ENCODE measurements at regions not wholly inside any gene's neighbourhood (a gene's known extent, or its start where the extent isn't known, plus 50 kb on each side); places are given as distances from the start of the nearest gene placed in this dataset.
A peak's percentile ranks its signal among the peaks of the same experiment; 100 is the strongest.
"Not testable (repeated sequence)": the region's sequence is repeated elsewhere in the genome, so short reads cannot be mapped to it uniquely, and the experiment has no call there.

DNA sequence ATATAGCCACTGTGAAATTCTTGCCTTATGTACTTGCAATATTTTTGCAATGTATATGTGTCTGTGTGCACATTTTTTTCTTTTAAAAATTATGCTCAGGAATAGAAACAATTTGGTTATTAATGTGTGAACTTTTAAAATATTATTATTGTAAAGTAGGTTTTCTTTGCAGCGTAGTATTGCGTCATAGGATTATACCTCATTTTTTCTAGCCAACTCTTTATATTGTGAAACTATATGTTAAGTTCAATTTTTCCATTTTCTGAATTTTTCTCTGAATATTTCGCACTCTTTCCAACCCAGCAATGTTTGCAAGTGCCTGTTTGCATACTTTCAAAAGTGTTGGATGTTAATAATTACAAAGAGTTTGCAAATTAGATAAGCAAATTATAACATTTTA lies 471.6 kb upstream of the LMO3 start:
- DNase-seq: no peak

DNA sequence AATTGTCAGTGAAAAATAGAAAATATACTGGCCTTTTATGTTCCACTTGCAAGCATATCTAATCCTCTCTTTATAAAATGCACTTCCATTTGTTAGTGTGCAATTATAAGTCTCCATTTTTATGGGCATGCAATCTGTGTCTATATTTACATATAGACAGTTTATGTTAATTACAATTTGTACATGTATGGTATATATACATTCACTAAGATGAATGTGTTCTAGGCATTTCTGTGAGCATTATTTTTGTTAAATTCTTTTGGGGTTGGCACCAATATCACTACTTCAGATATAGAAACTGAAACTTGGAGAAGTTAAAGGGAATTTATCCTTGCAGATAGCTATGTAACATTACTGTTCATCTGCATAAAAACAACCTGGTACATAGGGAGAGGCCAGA lies 470.8 kb upstream of the LMO3 start:
- DNase-seq: no peak

DNA sequence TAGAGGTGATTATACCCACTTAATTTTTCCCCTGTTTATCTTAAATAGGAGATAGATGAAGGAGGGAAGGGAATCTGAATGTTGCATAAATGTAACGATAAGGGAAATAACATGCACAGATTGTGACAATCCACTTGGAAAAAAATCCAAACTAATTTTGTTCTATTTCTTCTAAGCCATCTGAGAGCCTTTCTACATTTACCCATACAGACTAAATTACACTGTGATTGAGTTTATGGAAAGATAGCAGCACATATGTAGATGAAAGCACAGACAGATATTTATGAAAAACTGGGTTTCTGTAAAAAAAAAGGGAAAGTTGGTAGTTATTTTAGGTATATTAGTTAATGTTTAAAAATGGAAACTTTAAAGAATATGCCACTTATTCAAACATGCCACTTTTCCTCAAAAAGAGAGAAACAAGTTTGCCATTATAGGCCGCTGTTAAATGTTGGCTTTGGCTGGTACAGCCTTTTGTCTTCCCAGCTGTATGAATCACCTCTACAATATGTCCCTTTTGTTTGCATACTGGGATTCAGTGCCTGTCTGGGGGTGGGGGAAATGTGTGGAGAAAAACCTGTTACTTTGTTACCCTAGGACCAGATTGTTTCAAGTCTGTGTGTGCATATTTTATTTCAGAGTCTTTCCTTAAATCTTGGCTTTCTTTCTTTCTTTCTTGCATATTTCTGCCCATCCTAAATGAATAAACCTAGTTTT lies 470.2 kb upstream of the LMO3 start:
- DNase-seq: peak; percentile 3

DNA sequence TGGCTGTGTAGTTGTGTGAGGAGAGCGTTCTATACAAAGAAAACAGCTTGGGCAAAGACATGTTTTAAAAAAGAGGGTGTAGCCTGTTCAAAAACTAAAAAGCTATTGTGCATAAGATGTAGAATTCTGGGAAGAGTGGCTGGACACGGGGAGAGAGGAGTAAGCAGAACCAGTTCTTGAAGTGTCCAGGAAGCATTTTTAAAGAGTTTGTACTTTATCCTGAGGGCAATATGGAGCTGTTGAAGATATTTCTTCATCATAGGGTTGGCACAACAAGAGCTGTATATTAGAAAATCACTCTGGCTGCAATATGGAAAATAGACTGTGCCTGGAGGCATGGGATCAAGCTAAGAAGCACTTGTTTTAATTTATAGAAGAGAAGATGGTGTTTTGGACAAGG lies 458.9 kb upstream of the LMO3 start:
- no peak for DNase-seq

DNA sequence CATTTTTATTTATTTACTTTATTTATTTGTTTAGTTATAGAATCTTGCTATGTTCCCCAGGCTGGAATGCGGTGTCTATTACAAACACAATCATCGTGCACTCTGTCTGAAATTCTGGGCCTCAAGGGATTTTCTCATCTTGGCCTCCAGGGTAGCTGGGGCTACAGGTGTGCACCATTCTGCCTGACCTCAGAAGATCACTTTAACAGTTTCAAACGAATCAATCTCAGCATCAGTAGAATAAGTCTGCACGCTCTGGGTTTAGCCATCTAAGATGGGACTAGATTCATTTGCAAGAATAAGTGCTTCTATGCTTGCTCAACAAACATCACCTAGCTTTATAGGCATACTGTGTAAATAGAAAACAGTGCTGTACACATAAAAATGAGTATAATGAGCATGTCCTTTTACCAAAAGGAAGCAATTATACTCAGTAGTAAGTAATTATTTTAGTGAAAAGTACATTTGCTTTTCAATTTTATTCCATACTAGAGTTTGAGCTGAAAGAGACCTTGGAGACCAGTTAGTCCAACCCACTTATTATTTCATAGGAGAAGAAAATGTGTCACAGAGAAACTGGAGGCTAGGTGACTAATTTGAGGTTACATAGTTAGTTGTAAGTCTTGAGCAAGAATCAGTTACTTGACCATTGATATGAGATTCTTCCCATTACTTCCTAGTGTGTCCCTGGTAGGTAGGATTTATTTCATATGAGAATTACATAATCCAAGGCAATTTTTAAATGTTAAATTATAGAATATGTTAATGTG lies 456.5 kb upstream of the LMO3 start:
- DNase-seq: peak; percentile 88

DNA sequence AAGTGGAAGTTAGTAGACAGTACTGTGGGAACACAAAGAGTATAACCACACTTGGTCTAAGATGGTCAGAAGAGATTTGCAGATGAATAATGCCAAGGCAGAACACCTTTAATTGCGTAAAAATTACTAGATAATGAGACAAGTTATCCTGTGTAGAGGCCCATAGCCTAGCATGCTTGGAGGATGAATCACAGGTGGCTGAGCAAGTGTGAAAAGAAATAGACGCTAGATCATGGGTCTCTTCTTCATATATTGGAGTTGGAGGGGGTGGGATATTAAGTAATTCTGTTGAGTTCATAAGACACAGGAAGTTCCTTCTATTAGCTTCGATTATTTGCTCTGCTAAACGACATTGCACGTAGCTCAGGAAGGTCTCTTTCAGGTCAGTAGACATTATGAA lies 454.3 kb upstream of the LMO3 start:
- no peak for DNase-seq

DNA sequence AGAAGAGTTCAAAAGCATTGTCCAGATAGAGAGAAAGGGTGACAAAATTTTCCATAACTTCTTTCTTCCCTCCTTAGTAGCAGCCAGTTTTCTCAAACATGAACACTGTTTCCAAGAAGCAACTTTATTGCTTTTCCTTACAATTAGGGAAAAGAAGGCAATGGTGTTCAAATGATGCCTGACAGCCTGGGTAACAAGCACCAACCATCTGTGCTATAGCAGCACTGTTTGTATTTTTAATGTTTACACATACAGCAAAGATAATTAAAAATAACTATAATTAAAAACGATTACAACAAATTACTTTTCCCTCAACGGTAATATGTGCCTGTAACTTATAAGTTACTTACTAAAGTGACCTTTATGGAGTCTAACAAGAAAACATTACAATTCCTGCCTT lies 450.6 kb upstream of the LMO3 start:
- DNase-seq: no peak

DNA sequence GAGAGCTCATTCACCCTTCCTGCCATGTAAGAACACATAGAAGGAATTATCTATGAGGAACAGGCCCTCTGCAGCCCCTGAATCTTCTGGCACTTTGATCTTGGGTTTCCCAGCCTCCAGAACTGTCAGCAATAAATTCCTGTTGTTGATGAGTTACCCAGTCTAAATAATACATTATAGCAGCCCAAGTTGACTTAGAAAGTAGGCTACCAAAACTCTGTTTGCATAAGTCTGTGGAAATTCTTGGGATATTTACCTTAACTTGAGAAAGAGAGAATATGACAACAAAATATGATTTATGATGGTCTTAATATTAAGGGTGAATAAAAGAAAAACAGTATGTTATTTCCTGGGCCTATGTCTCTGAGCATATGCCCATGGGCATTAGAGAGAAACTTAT lies 433.0 kb upstream of the LMO3 start:
- no peak for DNase-seq

DNA sequence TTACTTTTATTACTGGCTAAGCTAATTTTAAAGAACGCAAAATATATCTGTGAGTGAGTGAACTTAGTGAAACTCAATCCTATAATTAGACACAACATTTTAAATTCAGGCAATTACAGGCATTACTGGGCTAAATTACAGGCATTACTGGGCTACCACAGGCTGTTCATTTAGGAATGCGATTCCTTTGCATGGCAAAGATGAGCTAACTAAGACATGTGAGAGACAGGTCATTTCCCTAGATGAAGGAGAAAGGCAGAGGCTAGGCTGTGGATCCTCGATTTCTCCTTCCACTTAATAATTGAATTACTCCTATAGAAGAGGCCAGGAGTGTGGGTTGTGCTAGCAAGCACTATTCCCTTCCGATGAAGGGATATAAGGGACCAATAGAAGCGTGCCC lies 429.4 kb upstream of the LMO3 start:
- peak; percentile 3 for DNase-seq

DNA sequence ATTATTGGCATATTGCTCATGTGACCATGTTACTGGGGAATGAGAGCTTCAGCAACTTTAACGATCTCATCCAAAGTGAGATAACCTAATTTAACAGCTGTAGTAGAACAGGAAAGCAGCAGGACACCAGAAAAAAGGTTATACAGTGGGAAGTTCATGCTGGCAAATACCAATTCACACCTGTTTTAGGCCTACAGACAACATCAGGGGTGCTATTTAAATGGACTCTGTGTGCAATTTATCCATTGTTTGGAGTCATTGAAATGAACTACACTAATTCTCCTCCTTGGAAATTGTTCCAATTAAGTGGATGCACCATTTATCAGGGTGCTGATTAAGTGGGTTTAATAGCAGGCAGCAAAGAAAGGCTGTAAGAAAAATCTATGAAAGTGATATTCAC lies 424.4 kb upstream of the LMO3 start:
- peak; percentile 23 for DNase-seq

DNA sequence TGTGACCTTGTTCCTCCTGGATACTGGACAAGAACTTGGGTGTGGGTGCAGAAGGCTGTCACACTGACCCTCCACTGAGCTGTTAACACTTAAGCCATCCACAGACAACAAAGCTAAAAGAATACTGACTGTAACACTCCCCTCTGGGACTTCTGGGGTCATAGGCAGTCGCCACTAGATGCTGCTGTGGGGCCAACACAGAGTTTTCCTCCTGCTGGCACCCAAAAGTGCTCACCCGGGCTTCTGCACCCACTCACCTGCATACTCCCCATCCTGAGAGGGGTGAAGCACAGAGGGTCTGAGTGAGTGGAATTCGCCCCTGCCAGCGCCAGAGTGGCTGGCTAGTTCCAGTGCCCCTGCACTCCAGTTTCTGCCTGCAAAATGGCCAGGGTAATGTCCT lies 422.4 kb upstream of the LMO3 start:
- no peak for DNase-seq

DNA sequence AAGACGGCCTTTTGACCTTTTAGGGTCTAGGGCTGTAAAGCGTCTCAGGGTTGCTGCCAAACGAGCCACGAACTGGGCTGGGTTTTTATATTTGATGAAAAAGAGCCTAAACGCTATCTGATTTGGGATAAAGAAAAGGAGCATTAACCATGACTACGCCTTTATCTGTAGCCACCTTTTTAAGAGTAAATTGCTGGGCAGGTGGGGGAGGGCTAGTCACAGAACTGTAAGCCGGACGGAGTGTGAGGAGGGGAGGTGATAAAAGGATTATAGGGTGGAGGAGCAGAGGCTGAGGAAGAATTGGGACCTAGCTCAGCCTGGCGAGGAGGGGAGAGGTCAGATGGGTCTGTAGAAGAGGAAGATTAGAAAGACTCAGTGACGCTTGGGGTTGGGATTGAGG lies 419.5 kb upstream of the LMO3 start:
- DNase-seq: not testable (repeated sequence)

DNA sequence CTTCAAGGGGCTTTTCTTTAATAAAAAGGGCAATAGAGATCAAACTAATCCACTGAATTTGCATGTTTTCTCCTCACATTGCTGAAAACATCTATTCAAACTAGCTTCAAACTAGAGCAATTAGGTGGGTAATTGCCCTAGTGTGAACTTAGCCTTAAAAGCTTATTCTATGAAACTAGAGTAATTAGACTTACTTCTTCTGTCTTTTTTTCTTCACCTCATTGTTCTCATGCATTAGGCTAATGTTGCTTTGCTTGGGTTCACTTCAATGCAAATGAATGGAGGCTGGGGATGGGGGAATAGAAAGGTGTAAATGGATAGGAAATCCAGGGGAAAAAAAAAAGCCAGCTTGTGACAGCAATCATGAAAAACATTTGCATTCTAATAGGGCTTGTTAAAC lies 414.8 kb upstream of the LMO3 start:
- DNase-seq: peak; percentile 52

DNA sequence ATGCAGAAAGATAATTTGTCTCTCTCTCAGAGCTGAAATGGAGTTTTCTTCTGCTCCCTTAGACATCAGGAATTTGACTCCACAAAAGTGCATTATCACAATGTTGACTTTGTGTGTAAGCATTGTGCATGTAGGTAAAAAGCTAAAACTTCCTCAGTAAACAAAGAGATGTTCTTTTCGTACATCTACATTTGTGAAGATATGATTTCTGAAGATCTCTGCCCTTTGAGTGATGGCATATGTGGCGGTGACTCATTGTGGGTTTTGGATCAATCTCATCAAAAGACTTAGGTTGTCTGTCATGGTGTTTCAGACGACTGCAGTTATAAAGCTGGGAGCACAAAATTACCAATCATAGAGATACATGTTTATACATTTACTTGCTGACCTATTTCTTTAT lies 411.4 kb upstream of the LMO3 start:
- no peak for DNase-seq

DNA sequence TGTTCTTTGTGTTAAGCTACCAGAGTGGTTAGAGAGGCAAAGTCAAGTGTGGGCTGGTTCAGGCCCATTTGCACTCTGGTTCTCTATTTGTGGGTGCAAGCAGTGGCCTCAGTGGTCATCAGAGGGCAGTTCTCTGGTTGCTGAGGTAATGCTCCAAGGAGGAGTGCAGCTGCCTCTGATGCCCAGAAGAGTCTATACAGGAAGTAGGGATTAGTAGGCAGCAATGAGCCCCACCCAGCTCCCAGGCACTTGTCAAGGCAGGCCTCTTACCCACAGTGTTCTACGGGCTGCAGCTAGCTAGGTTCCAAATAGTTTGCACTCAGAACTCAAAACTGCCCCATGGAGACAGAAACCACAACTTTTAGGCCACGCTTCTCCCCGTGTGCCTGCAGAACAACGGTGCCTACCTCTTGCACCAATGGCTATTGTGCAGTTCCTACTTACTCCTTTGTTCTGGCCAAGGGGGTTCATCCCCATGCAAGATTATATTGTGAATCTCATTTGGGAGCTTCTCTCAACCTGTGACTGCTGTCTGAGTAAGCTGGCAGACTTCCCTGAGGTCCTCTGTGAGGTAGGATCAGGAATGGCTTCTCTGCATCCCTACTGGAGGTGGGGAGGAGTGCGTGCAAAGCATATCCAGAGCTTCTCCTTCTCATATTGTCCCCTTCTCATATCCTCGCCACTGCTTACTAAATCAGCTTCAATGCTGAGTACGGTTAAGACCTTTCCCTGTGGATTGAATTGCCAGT lies 410.3 kb upstream of the LMO3 start:
- DNase-seq: no peak

DNA sequence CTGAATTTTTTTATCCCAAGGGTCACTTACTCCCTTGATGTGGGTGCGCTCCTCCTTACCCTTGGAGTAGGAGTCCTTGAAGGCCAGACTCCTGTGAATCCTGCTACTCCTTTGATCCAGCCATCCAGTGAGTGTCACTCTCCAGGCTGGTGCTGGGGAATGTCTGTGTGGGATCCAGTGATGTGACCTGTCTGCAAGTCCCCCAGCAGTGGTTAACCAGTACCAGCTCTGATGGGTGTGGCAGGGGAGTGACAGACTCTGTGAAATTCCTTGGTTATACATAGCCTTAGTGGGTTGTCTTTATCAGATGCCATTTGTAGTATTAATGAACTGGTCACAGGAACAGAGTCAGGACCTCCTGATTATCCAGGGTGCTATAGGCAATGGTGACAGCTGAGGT lies 409.5 kb upstream of the LMO3 start:
- DNase-seq: no peak

DNA sequence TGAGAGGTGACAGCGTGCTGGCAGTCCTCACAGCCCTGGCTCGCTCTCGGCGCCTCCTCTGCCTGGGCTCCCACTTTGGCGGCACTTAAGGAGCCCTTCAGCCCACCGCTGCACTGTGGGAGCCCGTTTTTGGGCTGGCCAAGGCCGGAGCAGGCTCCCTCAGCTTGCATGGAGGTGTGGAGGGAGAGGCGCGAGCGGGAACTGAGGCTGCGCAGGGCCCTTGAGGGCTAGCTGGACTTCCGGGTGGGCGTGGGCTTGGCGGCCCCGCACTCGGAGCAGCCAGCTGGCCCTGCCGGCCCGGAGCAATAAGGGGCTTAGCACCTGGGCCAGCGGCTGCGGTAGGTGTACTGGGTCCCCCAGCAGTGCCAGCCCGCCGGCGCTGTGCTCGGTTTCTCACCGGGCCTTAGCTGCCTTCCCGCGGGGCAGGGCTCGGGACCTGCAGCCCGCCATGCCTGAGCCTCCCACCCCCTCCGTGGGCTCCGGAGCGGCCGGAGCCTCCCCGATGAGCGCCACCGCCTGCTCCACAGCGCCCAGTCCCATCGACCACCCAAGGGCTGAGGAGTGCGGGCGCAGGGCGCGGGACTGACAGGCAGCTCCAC lies 401.6 kb upstream of the LMO3 start:
- DNase-seq: not testable (repeated sequence)

DNA sequence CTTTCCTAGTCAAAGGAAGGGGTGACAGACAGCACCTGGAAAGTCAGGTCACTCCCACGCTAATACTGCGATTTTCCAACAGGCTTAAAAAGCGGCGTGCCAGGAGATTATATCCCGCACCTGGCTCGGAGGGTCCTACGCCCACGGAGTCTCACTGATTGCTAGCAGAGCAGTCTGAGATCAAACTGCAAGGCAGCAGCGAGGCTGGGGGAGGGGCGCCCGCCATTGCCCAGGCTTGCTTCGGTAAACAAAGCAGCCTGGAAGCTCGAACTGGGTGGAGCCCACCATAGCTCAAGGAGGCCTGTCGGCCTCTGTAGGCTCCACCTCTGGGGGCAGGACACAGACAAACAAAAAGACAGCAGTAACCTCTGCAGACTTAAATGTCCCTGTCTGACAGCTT lies 392.6 kb upstream of the LMO3 start:
- DNase-seq: not testable (repeated sequence)

DNA sequence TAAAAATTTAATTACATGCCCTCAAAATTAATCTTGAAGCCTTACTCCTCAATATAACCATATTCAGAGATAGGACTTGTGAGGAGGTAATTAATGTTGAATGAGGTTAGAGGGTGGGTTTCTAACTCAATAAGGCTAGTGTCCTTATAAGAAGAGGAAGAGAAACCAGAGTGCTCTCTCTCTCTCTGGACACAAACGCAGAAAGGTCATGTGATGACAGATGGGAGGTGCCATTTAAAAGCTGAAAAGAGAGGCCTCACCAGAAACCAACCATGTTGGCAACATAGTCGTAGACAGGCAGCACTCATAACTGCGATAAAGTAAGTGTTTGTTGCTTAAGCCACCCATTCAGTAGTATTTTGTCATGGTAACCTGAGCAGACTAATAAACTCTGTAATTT lies 378.5 kb upstream of the LMO3 start:
- DNase-seq: no peak

DNA sequence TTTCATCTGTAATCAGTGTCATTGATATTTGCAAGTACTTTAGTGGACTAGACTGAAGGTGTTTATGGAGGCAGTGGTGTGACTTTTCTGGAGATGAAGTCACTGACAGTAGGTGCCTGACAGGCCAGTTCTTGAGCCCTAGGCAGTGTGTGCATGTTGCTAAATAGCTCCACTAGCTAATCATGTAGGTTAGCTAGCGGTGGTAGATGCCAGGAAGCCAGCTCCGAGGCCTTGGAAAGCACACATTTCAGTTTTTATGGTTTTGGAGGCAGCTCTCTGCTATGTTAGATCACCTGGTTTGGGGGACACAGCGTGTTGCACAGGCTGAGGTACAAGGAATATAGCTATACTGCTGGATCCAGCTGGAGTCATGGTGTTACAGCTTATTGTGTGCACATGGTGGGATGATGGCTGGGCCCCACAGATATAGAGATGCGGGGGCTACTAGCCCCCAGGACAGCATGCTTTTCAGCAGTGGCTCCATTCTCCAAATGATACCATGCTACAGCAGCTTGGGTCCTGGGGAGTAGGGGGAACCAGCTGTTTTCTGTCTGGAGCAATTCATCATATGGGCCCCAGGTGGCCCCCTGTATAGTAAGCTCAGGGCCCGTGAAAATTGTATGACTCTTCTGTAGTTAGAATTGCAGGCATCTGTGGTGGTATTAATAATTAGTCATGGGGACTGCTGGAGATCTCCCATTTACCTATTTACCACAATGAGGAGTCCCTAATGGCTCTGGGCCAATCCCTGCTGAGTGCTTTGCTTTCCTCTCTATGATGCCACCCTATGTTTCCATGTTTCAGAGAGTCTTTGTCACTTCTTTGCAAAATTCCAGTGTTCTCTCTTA lies 367.2 kb upstream of the LMO3 start:
- no peak for DNase-seq

DNA sequence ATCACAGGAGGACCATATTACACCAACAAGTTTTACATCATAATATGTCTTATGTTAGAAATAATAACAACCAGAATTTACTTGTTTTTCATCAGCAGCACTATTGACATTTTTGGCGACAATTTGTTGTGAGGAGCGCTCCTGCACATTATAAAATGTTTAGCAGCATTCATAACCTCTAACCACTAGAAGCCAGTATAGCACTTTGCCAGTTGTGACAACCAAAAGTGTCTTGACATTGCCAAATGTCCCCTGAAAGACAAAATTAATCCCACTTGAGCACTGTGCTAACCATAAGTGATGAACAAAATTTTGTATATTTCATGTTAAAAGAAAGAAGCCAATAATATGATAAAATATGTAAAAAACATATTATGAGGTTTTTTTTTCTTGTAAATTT lies 356.9 kb upstream of the LMO3 start:
- DNase-seq: no peak

DNA sequence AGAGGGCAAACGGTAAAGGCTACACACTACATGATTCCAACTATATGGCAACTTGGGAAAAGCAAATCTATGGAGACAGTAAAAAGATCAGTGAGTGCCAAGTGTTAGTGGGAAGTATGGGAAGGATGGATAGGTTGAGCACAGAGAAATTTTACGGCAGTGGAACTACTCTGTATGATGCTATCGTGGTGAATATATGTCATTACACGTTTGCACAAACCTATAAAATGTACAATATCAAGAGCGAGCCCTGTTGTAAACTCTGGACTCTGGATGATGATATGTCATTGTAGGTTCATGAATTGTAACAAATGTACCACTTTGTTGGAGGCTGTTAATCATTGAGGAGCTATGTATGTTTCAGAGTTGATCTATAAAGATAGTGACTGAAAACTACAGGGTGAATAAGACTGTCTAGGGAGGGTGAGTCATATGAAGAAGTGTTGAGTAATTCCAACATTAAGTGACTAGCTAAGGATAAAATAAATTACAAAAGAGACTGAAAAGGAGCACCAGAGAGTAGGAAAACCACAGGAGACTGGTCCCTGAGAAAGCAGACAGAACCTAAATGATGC lies 349.2 kb upstream of the LMO3 start:
- DNase-seq: no peak
